Neural progenitor cell (in vitro differentiated cells): ENCODE measurements at regions not wholly inside any gene's neighbourhood (a gene's known extent, or its start where the extent isn't known, plus 50 kb on each side); places are given as distances from the start of the nearest gene placed in this dataset.

Experiments
- EZH2 ChIP-seq: fragments of 200-600 bp; sonication (generic); IDR thresholded peaks from 2 replicates; pipeline ENCODE4 v1.6.1; 2017; ENCODE audit warnings: antibody characterized with exemption, mild to moderate bottlenecking, moderate library complexity
- TF ChIP-seq, protein P1 (sequence below): fragments of 200-600 bp; sonication (generic); IDR thresholded peaks from 2 replicates; pipeline ENCODE4 v1.5.1; 2017; ENCODE audit warnings: antibody characterized with exemption, mild to moderate bottlenecking

DNA sequence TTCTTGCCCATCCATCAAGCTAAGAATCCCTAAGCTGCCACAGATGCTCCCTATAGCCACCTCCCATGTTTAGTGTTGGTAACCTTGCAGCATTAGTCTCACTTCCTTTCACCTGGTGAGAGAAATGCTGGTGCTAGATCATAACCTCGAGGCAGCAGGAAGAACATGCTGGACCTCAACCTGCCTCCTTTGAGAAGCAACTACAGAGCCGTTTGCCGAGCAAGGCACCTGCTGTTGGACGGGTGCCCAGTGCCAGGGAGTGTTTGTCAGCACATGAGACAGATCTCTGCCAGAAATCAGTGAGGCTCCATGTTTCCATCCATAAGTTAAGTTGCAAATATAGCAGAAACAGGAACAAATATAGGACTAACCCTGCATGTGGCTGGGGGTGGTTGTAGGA is 955.7 kb downstream of the TUSC7 start:
- no peak for TF ChIP-seq EZH2
- TF ChIP-seq, protein P1, sequence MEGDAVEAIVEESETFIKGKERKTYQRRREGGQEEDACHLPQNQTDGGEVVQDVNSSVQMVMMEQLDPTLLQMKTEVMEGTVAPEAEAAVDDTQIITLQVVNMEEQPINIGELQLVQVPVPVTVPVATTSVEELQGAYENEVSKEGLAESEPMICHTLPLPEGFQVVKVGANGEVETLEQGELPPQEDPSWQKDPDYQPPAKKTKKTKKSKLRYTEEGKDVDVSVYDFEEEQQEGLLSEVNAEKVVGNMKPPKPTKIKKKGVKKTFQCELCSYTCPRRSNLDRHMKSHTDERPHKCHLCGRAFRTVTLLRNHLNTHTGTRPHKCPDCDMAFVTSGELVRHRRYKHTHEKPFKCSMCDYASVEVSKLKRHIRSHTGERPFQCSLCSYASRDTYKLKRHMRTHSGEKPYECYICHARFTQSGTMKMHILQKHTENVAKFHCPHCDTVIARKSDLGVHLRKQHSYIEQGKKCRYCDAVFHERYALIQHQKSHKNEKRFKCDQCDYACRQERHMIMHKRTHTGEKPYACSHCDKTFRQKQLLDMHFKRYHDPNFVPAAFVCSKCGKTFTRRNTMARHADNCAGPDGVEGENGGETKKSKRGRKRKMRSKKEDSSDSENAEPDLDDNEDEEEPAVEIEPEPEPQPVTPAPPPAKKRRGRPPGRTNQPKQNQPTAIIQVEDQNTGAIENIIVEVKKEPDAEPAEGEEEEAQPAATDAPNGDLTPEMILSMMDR: no peak
